ENCODE measurements at regions not wholly inside any gene's neighbourhood (a gene's known extent, or its start where the extent isn't known, plus 50 kb on each side); places are given as distances from the start of the nearest gene placed in this dataset.

DNA sequence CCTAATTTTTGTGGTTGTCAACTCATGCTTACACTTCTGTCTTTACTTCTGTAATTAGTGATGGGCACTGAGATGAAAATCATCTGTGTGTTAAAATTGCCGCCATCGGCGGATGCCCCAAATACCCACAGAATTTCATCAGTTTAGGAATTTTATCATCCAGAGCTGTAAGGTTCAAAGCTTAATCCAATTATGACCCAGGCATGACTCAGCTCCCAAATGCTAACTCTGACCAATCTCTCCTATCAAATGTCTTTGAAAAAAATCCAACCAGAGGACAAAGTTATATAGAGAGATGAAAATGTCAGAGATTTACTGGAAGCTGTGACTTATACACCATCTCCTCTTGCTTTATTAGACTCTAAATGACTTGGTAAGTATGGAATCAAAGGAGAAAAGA lies 1048.7 kb upstream of the PRKX start:
- Histone ChIP-seq H3K27me3 (no peaks in the 10 kb centered on the region), H3K4me3 (no peak overlapping the region), H3K9me3 (no peaks in the 10 kb centered on the region), H3K27ac (no peak overlapping the region), H3K36me3 (no peaks in the 10 kb centered on the region), H3K4me1 (no peaks in the 10 kb centered on the region)
- TF ChIP-seq, protein P1, sequence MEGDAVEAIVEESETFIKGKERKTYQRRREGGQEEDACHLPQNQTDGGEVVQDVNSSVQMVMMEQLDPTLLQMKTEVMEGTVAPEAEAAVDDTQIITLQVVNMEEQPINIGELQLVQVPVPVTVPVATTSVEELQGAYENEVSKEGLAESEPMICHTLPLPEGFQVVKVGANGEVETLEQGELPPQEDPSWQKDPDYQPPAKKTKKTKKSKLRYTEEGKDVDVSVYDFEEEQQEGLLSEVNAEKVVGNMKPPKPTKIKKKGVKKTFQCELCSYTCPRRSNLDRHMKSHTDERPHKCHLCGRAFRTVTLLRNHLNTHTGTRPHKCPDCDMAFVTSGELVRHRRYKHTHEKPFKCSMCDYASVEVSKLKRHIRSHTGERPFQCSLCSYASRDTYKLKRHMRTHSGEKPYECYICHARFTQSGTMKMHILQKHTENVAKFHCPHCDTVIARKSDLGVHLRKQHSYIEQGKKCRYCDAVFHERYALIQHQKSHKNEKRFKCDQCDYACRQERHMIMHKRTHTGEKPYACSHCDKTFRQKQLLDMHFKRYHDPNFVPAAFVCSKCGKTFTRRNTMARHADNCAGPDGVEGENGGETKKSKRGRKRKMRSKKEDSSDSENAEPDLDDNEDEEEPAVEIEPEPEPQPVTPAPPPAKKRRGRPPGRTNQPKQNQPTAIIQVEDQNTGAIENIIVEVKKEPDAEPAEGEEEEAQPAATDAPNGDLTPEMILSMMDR (IDR thresholded peaks at IDR 0.05) = no peak
- no peak for ATAC-seq
- intact Hi-C loops (cut with DNase I) = no loop called here
- WGBS, 2 donors = 83 to 94% methylated on average over 3 of the region's 3 CpGs
- DNase-seq = no peak

DNA sequence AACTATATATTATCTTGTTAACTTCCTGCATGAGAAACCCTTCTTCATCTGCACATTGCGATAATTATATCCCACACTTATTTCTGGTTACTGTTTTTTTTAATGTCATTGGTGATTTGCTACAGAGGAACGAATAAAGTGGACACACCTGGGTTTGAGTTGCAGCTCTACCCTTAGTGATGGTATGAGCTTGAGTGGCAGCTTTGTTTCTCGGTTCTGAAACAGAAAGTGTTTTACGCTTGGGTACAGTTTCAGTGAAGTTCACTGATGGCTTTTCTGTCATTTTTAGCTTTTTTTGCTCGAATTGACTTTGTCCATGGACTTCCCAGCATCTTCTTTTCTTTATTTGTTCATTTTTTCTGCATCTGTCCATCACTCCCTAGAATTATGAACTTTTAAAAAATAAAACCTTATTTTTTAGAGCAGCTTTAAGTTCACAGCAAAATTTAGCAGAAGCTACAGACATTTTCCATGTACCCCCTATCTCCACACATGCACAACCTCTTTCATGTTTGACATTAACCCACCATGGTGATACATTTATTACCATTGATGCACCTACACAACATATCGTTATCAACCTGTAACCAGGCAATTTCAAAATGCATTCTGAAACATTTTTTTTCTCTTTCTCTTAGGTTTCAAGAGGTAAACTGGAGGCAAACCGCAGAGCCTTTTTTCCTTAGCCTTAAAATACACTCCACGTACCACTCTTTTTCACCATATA lies 1041.6 kb upstream of the PRKX start:
- intact Hi-C loops (cut with DNase I) = no loop called here
- no peak for ATAC-seq
- 74 to 75% methylated on average over 8 of the region's 8 CpGs for WGBS, 2 donors
- Histone ChIP-seq H3K4me1 (no peaks in the 10 kb centered on the region), H3K9me3 (no peaks in the 10 kb centered on the region), H3K4me3 (no peak overlapping the region), H3K36me3 (no peaks in the 10 kb centered on the region), H3K27me3 (no peaks in the 10 kb centered on the region), H3K27ac (no peak overlapping the region)
- TF ChIP-seq, protein P1 (IDR thresholded peaks at IDR 0.05) = no peak
- no peak for DNase-seq

DNA sequence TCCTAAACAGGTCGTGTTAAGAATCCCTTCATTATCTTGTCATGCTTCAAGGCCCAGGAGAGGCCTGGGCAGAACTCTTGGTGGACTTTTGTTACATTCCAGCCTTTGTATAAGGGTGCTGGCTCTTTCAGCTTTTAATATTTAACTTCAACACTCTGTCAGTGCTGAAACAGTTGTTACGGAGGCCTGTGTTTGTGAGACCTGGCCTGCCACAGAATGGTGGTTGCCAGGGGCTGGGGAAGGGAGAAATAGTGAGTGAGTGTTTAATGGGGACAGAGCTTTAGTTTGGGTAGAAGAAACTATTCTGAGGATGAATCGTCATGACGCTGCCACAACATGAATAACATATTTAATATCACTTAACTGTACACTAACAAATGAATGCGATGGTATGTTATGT lies 1027.6 kb upstream of the PRKX start:
- no peaks in the 10 kb centered on the region for H3K9me3 ChIP-seq
- DNase-seq = no peak
- no peak overlapping the region for H3K27ac ChIP-seq
- no peaks in the 10 kb centered on the region for H3K27me3 ChIP-seq
- intact Hi-C loops (cut with DNase I) = no loop called here
- ATAC-seq = no peak
- TF ChIP-seq, protein P1 (IDR thresholded peaks at IDR 0.05) = no peak
- 68 to 76% methylated on average over 5 of the region's 5 CpGs for WGBS, 2 donors
- no peaks in the 10 kb centered on the region for H3K4me1 ChIP-seq
- no peaks in the 10 kb centered on the region for H3K36me3 ChIP-seq
- H3K4me3 ChIP-seq = no peak overlapping the region

DNA sequence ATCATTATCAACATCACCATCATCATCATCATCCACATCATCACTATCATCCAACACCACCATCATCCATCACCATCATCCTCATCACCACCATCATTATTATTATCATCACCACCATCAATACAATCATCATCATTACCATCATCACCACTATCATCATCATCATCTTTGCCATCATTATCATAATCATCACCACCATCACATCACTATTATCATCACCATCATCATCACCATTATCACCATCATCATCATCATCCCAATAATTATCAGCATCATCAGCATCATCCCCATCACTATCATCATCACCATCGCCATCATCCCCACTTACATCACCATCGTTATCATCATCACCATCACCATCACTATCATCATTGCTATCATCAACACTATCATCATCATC lies 1021.9 kb upstream of the PRKX start:
- WGBS, 2 donors = 87 to 95% methylated on average over 2 of the region's 2 CpGs
- Histone ChIP-seq H3K27ac (no peak overlapping the region), H3K4me3 (no peak overlapping the region), H3K27me3 (no peaks in the 10 kb centered on the region), H3K36me3 (no peaks in the 10 kb centered on the region), H3K9me3 (peaks cover 0 to 16% (median 0%) of the 10 kb centered on the region in 11 donors), H3K4me1 (no peaks in the 10 kb centered on the region)
- intact Hi-C loops (cut with DNase I) = no loop called here
- TF ChIP-seq, protein P1 (IDR thresholded peaks at IDR 0.05) = no peak
- no peak for ATAC-seq
- no peak for DNase-seq
